ENCODE measurements at regions not wholly inside any gene's neighbourhood (a gene's known extent, or its start where the extent isn't known, plus 50 kb on each side); places are given as distances from the start of the nearest gene placed in this dataset.

GRCh38 chr10:6674291-6674690, 94.2 kb upstream of the PRKCQ start:
- CTCF ChIA-PET = no interaction called here
- H3K36me3 ChIP-seq (ENCODE audit: control insufficient read depth, insufficient read depth, low read length) = no peaks in the 10 kb centered on the region
- no peak overlapping the region for H3K4me3 ChIP-seq (ENCODE audit: low read depth, low read length)
- no TSS peak for BruUV-seq (replicated peaks)
- TF ChIP-seq, protein P1, sequence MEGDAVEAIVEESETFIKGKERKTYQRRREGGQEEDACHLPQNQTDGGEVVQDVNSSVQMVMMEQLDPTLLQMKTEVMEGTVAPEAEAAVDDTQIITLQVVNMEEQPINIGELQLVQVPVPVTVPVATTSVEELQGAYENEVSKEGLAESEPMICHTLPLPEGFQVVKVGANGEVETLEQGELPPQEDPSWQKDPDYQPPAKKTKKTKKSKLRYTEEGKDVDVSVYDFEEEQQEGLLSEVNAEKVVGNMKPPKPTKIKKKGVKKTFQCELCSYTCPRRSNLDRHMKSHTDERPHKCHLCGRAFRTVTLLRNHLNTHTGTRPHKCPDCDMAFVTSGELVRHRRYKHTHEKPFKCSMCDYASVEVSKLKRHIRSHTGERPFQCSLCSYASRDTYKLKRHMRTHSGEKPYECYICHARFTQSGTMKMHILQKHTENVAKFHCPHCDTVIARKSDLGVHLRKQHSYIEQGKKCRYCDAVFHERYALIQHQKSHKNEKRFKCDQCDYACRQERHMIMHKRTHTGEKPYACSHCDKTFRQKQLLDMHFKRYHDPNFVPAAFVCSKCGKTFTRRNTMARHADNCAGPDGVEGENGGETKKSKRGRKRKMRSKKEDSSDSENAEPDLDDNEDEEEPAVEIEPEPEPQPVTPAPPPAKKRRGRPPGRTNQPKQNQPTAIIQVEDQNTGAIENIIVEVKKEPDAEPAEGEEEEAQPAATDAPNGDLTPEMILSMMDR (IDR thresholded peaks at IDR 0.05; ENCODE audit: insufficient read depth in 1 of 2, low read depth in 1 of 2, low read length in 1 of 2, severe bottlenecking in 1 of 2, unreplicated experiment in 1 of 2) = no peak
- Mint-ChIP-seq H3K27ac (ENCODE audit: unreplicated experiment) (no peak overlapping the region), H3K36me3 (ENCODE audit: insufficient read depth, unreplicated experiment) (no peaks in the 10 kb centered on the region), H3K27me3 (ENCODE audit: insufficient read depth, unreplicated experiment) (peaks cover 31% of the 10 kb centered on the region), H3K4me3 (ENCODE audit: unreplicated experiment) (no peak overlapping the region), H3K4me1 (ENCODE audit: low read depth, unreplicated experiment) (no peaks in the 10 kb centered on the region), H3K9me3 (ENCODE audit: unreplicated experiment) (no peaks in the 10 kb centered on the region)
- POLR2A ChIA-PET = no interaction called here
- intact Hi-C loops (cut with micrococcal nuclease; ENCODE audit: unreplicated experiment) = no loop called here
- H3K4me1 ChIP-seq = no peaks in the 10 kb centered on the region
- H3K27me3 ChIP-seq (replicated peaks; ENCODE audit: control insufficient read depth, insufficient read depth, low read length) = no peaks in the 10 kb centered on the region
- no peak for DNase-seq
- H3K9me3 ChIP-seq = no peaks in the 10 kb centered on the region

DNA sequence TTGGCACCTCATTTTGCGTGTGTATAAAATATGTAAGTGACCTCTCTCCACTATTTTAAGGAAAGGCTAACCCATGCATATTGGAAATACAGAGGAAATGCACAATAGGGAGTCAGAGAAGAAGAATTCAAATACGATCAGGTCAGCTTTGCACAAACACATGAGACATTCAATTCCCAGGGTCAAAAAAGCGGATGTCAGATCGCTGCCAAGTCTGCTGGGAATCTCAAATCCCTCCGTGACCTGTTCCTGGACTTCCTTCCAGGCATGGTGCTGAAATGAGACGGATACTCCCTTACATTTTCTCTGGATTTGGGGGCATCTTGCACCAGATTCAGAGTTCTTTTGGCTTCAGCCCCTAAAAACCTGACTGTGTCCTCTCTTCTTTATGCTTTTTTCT, 91.9 kb upstream of the PRKCQ start:
- Mint-ChIP-seq H3K4me3 (ENCODE audit: unreplicated experiment) (no peak overlapping the region), H3K27me3 (ENCODE audit: insufficient read depth, unreplicated experiment) (peaks cover 25% of the 10 kb centered on the region), H3K27ac (ENCODE audit: unreplicated experiment) (no peak overlapping the region), H3K9me3 (ENCODE audit: unreplicated experiment) (no peaks in the 10 kb centered on the region), H3K4me1 (ENCODE audit: low read depth, unreplicated experiment) (no peaks in the 10 kb centered on the region), H3K36me3 (ENCODE audit: insufficient read depth, unreplicated experiment) (no peaks in the 10 kb centered on the region)
- Histone ChIP-seq H3K4me1 (no peaks in the 10 kb centered on the region), H3K27me3 (replicated peaks; ENCODE audit: control insufficient read depth, insufficient read depth, low read length) (no peaks in the 10 kb centered on the region), H3K9me3 (no peaks in the 10 kb centered on the region), H3K36me3 (ENCODE audit: control insufficient read depth, insufficient read depth, low read length) (no peaks in the 10 kb centered on the region), H3K4me3 (ENCODE audit: low read depth, low read length) (no peak overlapping the region)
- TF ChIP-seq, protein P1 (IDR thresholded peaks at IDR 0.05; ENCODE audit: insufficient read depth in 1 of 2, low read depth in 1 of 2, low read length in 1 of 2, severe bottlenecking in 1 of 2, unreplicated experiment in 1 of 2) = no peak
- no TSS peak for BruUV-seq (replicated peaks)
- DNase-seq = no peak
- ChIA-PET CTCF (no interaction called here), POLR2A (no interaction called here)
- intact Hi-C loops (cut with micrococcal nuclease; ENCODE audit: unreplicated experiment) = no loop called here

DNA sequence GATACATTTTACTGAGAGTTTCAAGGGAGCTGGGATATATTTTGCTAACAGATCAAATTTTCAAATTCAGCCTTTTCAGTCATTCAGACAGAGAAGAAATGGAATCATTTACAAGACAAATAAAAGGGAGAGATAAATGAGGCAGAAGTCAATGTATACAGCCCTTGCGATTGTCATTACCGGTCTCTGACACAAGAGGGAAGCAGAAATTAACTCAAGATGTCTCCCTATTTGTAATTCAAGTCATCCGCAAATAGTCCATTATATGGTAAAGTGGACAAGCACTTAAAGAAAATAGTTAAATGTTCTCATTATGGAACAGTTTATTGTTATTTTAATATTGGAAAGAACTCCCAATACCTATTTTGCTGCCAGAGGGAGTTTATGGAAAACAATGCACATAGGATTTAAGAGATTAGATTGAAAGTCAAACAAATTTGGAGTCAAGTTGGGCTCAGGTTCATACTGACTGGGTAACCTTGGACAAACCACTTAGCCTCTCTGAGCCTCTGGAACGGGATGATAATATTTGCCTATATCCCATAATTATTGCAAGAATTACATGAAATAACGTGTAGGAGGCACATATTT, 89.3 kb upstream of the PRKCQ start:
- no peak overlapping the region for H3K27ac Mint-ChIP-seq (ENCODE audit: unreplicated experiment)
- Histone ChIP-seq H3K36me3 (ENCODE audit: control insufficient read depth, insufficient read depth, low read length) (no peaks in the 10 kb centered on the region), H3K4me3 (ENCODE audit: low read depth, low read length) (no peak overlapping the region), H3K9me3 (no peaks in the 10 kb centered on the region), H3K27me3 (replicated peaks; ENCODE audit: control insufficient read depth, insufficient read depth, low read length) (no peaks in the 10 kb centered on the region), H3K4me1 (no peaks in the 10 kb centered on the region)
- TF ChIP-seq, protein P1 (IDR thresholded peaks at IDR 0.05; ENCODE audit: insufficient read depth in 1 of 2, low read depth in 1 of 2, low read length in 1 of 2, severe bottlenecking in 1 of 2, unreplicated experiment in 1 of 2) = peak; percentile 69 to 78
- peak in 1 of 2 experiments; percentile 41 for DNase-seq
- ChIA-PET POLR2A (no interaction called here), CTCF (no interaction called here)
- H3K9me3 Mint-ChIP-seq (ENCODE audit: unreplicated experiment) = no peaks in the 10 kb centered on the region
- intact Hi-C loops (cut with micrococcal nuclease; ENCODE audit: unreplicated experiment) = loop anchor here (1.0 to 5.0 kb wide), 2 partner anchors 222 to 748 kb away; no protein-coding TSS in a partner anchor
- H3K4me1 Mint-ChIP-seq (ENCODE audit: low read depth, unreplicated experiment) = no peaks in the 10 kb centered on the region
- H3K36me3 Mint-ChIP-seq (ENCODE audit: insufficient read depth, unreplicated experiment) = no peaks in the 10 kb centered on the region
- no peak overlapping the region for H3K4me3 Mint-ChIP-seq (ENCODE audit: unreplicated experiment)
- H3K27me3 Mint-ChIP-seq (ENCODE audit: insufficient read depth, unreplicated experiment) = peaks cover 17% of the 10 kb centered on the region
- no TSS peak for BruUV-seq (replicated peaks)
